ENCODE measurements at regions not wholly inside any gene's neighbourhood (a gene's known extent, or its start where the extent isn't known, plus 50 kb on each side); places are given as distances from the start of the nearest gene placed in this dataset.

- Mint-ChIP-seq H3K9me3 (no peaks in the 10 kb centered on the region), H3K27me3 (ENCODE audit: low read depth in 2 of 2) (peaks cover 0 to 21% of the 10 kb centered on the region in 2 donors), H3K27ac (no peak overlapping the region), H3K36me3 (no peaks in the 10 kb centered on the region), H3K4me1 (no peaks in the 10 kb centered on the region), H3K4me3 (no peak overlapping the region)
- H3K27me3 ChIP-seq (ENCODE audit: control insufficient read depth, insufficient read depth, low read length), result no peaks in the 10 kb centered on the region
- TF ChIP-seq CTCF (IDR thresholded peaks at IDR 0.05), result no peak
- H3K4me3 ChIP-seq (ENCODE audit: low read length), result no peak overlapping the region
- 90% methylated on average over 4 of the region's 5 CpGs for WGBS (ENCODE audit: insufficient coverage)
- H3K4me1 ChIP-seq (ENCODE audit: control insufficient read depth, insufficient read depth, low read length), result no peaks in the 10 kb centered on the region
- no peak for DNase-seq
- no peak for ATAC-seq
- no peaks in the 10 kb centered on the region for H3K36me3 ChIP-seq (ENCODE audit: control insufficient read depth, insufficient read depth, low read length)
- H3K9me3 ChIP-seq (ENCODE audit: control insufficient read depth, insufficient read depth, low read length), result no peaks in the 10 kb centered on the region
- no peak overlapping the region for H3K27ac ChIP-seq (ENCODE audit: low read length)
- intact Hi-C loops (cut with micrococcal nuclease), result no loop called here
These were observed 141.7 kb downstream of the CHST1 start for GRCh38 chr11:45523760-45524159.

GRCh38 chr11:45518833-45519535 is 146.4 kb downstream of the CHST1 start:
- Mint-ChIP-seq H3K4me1 (no peaks in the 10 kb centered on the region), H3K27ac (no peak overlapping the region), H3K27me3 (ENCODE audit: low read depth in 2 of 2) (peaks cover 0 to 8% of the 10 kb centered on the region in 2 donors), H3K4me3 (no peak overlapping the region), H3K9me3 (no peaks in the 10 kb centered on the region), H3K36me3 (no peaks in the 10 kb centered on the region)
- WGBS (ENCODE audit: insufficient coverage), result 61% methylated on average over 4 of the region's 5 CpGs
- no peak for DNase-seq
- no peaks in the 10 kb centered on the region for H3K9me3 ChIP-seq (ENCODE audit: control insufficient read depth, insufficient read depth, low read length)
- intact Hi-C loops (cut with micrococcal nuclease), result no loop called here
- ATAC-seq, result no peak
- H3K4me1 ChIP-seq (ENCODE audit: control insufficient read depth, insufficient read depth, low read length), result no peaks in the 10 kb centered on the region
- no peak overlapping the region for H3K4me3 ChIP-seq (ENCODE audit: low read length)
- TF ChIP-seq CTCF (IDR thresholded peaks at IDR 0.05), result no peak
- no peak overlapping the region for H3K27ac ChIP-seq (ENCODE audit: low read length)
- H3K36me3 ChIP-seq (ENCODE audit: control insufficient read depth, insufficient read depth, low read length), result no peaks in the 10 kb centered on the region
- H3K27me3 ChIP-seq (ENCODE audit: control insufficient read depth, insufficient read depth, low read length), result no peaks in the 10 kb centered on the region

- Histone ChIP-seq H3K4me3 (ENCODE audit: low read length) (no peak overlapping the region), H3K27ac (ENCODE audit: low read length) (no peak overlapping the region), H3K9me3 (ENCODE audit: control insufficient read depth, insufficient read depth, low read length) (no peaks in the 10 kb centered on the region), H3K4me1 (ENCODE audit: control insufficient read depth, insufficient read depth, low read length) (no peaks in the 10 kb centered on the region), H3K36me3 (ENCODE audit: control insufficient read depth, insufficient read depth, low read length) (no peaks in the 10 kb centered on the region), H3K27me3 (ENCODE audit: control insufficient read depth, insufficient read depth, low read length) (no peaks in the 10 kb centered on the region)
- ATAC-seq, result no peak
- WGBS (ENCODE audit: insufficient coverage), result 89% methylated on average over 22 of the region's 22 CpGs
- Mint-ChIP-seq H3K27me3 (ENCODE audit: low read depth in 2 of 2) (peaks cover 0 to 8% of the 10 kb centered on the region in 2 donors), H3K36me3 (no peaks in the 10 kb centered on the region), H3K4me3 (no peak overlapping the region), H3K9me3 (no peaks in the 10 kb centered on the region), H3K4me1 (no peaks in the 10 kb centered on the region), H3K27ac (no peak overlapping the region)
- no peak for DNase-seq
- intact Hi-C loops (cut with micrococcal nuclease), result no loop called here
- no peak for TF ChIP-seq CTCF (IDR thresholded peaks at IDR 0.05)
These were observed 147.1 kb downstream of the CHST1 start for GRCh38 chr11:45518141-45518832.

Data from natural killer cell (primary cell).